ENCODE measurements at regions not wholly inside any gene's neighbourhood (a gene's known extent, or its start where the extent isn't known, plus 50 kb on each side); places are given as distances from the start of the nearest gene placed in this dataset.

DNA sequence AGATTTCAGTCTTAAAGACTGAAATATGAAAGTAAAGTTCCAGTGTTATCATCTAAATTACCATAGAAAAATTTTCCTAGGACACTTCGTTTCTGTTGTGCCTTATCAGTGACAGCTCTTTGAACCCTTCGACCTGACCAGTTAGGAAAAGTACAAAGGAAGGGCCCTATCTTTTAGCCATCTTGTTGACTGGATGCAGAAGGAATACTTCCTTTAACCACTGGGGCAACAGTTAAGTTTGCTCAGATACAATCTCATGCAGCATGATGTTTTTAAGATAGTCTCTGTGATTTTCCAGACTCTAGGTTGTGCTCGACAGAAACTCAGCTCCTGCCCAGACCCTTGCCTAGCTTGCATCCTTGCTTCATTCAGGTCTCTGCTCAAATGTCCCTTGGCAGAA, 210.5 kb upstream of the RPS6KA3 start:
- no peak for TF ChIP-seq POLR2A (IDR thresholded peaks at IDR 0.05)
- TF ChIP-seq POLR2AphosphoS5 (IDR thresholded peaks at IDR 0.05): no peak

Data from sigmoid colon (tissue), 4 donors.